Stimulated activated CD4-positive, alpha-beta T cell treated with anti-CD3 and anti-CD28 coated beads, Interleukin-2, amount 100 ng/mL, for 24 hours (primary cell): ENCODE measurements at regions not wholly inside any gene's neighbourhood (a gene's known extent, or its start where the extent isn't known, plus 50 kb on each side); places are given as distances from the start of the nearest gene placed in this dataset.
"Not testable (repeated sequence)": the region's sequence is repeated elsewhere in the genome, so short reads cannot be mapped to it uniquely, and the experiment has no call there.

Experiments used
- DNase-seq, 2 donors: peaks; one replicate each; pipeline ENCODE4 v3.0.0-alpha.2; 2020

GRCh38 chr5:56313004-56313531 lies 79.9 kb upstream of the ANKRD55 start:
- no peak for DNase-seq

GRCh38 chr5:56311306-56311905 lies 78.3 kb upstream of the ANKRD55 start:
- DNase-seq = no peak

DNA sequence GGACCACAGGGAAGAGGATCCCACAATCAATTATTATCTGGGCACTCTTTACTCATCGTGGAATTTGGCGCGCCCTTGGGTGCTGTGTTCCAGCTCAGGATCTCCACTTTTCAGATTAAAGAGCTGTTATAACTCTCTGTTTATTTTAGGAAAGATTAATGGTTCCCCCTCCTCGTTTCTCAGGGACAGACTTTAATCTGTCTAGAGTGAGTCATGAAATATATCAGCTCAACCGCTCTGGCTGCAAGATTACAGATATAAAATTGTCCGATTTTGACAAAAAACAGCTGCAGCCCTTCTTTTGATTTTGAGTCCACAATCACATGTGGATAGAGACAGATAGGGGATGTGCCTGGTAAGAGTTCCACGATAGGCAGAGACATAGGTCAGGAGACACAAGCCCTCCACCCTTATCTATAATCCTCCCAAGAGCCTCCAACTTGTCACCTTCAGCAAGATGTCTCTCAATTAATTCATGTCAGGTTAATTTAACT lies 77.6 kb upstream of the ANKRD55 start:
- no peak for DNase-seq

DNA sequence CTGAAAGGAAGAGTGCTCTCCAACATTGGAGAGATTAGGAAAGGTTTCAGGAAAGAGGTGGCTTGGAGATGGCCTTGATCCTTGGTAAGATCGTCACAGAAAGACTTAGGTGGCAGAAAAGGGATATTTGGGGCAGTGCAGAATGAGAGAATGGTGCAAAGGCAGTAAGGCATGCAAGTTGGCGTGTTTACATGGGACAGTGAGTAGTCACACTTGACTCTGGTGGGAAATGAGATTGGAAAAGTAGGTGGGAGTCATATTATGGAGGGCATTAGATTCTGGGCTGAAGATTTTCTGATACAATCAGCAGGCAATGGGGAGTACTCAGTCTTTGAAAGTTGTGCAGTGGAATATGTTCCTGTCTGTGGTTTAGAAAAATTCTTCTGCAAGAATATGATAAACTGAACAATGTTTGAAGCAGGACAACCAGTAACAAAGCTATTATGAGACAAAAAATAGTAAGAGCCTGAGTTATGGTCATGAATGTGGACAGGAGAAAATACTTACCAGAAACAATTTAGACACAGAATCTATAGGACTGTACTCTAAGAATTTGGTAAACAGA lies 76.2 kb upstream of the ANKRD55 start:
- no peak for DNase-seq

GRCh38 chr5:56307714-56308333 lies 74.7 kb upstream of the ANKRD55 start:
- DNase-seq = no peak

GRCh38 chr5:56306433-56307150 lies 73.5 kb upstream of the ANKRD55 start:
- no peak for DNase-seq

DNA sequence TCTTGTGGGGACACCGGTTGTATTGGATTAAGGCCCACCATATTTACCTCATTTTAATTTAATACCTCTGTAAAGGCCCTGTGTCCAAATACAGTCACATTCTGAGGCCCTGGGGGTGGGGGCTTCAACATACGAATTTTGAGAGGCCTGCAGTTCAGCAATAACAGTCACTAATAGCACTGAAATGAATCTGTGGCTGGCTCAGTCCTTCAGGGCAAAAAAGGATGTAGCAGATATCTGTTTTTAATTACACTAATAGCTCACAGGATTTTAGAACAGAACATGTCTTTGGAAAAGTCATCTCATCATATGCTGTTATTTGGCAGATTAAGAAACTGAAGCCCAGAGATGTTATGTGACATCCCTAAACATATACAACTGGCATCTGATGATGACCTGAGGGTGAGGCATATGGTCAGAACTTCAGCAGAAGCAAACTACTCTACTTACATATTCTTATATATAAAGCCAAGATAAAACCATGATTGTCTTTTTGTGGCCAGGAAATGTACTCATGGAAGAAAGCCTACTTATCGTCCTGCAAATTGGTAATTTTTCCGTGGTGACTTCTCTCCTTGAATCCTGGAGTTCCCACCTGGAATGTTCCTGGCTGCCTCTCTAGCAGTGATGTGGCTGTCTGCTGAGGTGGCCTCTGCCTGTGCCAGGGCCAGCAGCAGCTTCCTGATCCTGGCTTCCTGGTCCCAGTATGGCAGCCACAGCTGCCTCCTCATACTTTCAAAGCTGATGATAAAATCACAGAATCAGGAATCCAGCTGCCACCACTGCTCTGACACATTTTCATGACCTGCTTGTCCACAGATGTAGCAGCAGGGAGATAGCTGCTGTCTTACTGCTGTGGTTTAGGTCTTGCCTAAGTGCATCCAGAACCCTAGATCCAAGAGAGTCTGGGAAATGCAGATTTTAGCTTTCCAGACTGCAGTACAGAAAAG lies 72.1 kb upstream of the ANKRD55 start:
- no peak for DNase-seq

- no peak for DNase-seq
Measured at GRCh38 chr5:56303511-56303910, 70.4 kb upstream of the ANKRD55 start.

GRCh38 chr5:56302027-56302426 lies 68.9 kb upstream of the ANKRD55 start:
- DNase-seq = no peak

GRCh38 chr5:56301069-56301468 lies 67.9 kb upstream of the ANKRD55 start:
- DNase-seq = no peak

- DNase-seq = no peak
Measured at GRCh38 chr5:56299212-56299611, 66.1 kb upstream of the ANKRD55 start.

DNA sequence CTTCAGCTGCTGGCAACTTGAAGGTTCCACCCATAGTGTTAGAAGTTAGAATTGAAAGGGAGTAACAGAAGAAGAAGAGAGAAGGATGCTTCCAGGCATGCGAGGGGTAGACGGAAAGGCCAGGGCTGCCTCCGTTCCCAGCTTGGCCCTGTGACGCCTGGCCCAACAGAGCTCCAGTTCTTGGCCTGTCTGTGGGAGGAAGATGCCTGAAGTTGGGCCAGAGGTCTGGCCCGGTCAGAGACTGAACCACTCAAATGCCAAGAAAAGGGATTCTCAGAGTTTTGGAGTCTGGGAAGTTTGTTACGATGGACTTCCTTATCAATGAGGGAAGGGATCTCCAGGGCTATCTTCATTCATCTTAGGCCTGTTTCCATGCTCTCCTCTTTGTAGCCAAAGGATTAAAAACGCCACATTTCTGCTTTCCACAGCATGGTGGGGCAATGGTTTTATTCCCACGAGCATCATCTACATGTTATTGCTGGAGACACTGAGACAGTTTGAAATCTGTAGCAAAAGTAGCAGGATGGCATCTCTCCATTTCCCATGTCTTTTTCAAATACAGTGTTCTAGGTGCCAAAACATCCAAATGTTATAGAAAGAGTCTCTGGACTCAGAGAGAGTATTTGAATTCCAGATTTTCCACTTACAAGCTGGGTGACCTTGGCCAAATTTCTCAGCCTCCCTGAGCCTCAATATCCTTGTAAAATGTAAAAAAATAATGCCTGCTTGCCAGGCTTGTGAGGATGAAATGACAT lies 65.4 kb upstream of the ANKRD55 start:
- DNase-seq = no peak

DNA sequence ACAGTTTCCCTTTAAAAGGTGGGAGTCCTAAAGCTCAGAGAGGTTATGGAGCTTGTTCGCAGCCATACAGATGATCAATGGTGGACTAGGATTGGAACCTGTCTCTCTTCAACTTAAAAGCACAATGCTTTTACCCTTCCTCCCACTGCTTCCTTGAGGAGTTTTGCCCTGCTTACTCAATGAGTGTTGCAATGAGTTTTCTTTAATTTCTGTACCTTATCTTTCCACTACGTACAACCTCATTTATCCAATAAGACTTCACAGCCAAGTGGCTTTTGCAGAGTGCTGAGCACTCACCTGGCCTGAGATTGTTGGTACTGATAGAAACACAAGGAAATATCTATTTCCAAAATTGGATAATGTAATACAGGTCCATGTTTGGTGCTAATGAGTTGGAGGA lies 64.7 kb upstream of the ANKRD55 start:
- no peak for DNase-seq

DNA sequence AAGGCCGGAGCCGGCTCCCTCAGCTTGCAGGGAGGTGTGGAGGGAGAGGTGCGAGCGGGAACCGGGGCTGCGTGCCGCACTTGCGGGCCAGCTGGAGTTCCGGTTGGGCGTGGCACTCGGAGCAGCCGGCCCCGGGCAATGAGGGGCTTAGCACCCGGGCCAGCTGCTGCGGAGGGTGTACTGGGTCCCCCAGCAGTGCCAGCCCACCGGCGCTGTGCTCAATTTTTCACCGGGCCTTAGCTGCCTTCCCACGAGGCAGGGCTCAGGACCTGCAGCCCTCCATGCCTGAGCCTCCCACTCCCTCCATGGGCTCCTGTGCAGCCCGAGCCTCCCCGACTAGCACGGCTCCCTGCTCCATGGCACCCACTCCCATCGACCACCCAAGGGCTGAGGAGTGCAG lies 62.2 kb upstream of the ANKRD55 start:
- not testable (repeated sequence) for DNase-seq

- DNase-seq = no peak
Measured at GRCh38 chr5:56294354-56294753, 61.2 kb upstream of the ANKRD55 start.

GRCh38 chr5:56292874-56293273 lies 59.7 kb upstream of the ANKRD55 start:
- DNase-seq = not testable (repeated sequence)

DNA sequence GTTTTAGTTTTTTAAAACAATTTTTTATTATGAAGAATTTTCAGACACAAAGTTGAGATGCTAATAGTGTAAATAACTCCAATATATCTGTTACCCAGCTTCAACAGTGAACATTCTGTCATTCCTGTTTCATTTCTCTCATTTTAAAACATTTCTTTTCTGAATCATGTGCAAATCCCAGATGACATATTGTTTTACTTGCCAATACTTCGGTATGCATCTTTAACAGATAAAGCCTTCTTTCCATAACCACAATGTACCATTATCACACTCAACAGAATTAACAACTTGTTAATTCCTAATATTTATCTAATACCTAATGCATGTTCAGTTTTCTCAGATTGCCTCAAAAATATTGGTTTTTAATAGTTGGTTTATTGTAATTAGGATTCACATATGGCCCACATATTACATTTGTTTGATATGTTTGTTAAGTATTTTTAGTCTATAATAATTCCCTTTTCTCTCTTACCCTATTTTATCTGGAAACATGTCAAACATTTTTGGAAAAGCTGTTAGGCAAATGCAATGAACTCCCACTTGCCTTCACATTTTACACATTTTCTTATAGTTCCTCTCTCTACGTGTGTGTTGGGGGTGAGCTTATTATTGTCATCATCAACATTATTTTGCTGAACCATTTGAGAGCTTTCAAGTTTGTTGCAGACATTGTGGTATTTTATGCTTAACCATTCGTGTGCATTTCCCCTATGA lies 58.7 kb upstream of the ANKRD55 start:
- DNase-seq = no peak

GRCh38 chr5:56291079-56291643 lies 58.0 kb upstream of the ANKRD55 start:
- DNase-seq = no peak

- no peak for DNase-seq
Measured at GRCh38 chr5:56290378-56291078, 57.4 kb upstream of the ANKRD55 start.

GRCh38 chr5:56289602-56289987 lies 56.5 kb upstream of the ANKRD55 start:
- no peak for DNase-seq
